ENCODE measurements at regions not wholly inside any gene's neighbourhood (a gene's known extent, or its start where the extent isn't known, plus 50 kb on each side); places are given as distances from the start of the nearest gene placed in this dataset.
A peak's percentile ranks its signal among the peaks of the same experiment; 100 is the strongest.

GRCh38 chrX:40184968-40185367 lies 87.2 kb upstream of the BCOR start:
- no peak for ATAC-seq
- Mint-ChIP-seq H3K9me3 (peaks cover 5 to 13% of the 10 kb centered on the region in 2 donors), H3K27me3 (no peaks in the 10 kb centered on the region), H3K27ac (no peak overlapping the region), H3K4me3 (no peak overlapping the region), H3K4me1 (peaks cover 18% of the 10 kb centered on the region)
- no peak for DNase-seq

GRCh38 chrX:40182615-40183014 lies 84.9 kb upstream of the BCOR start:
- H3K27ac Mint-ChIP-seq: no peak overlapping the region
- no peak overlapping the region for H3K4me3 Mint-ChIP-seq
- no peak for ATAC-seq
- DNase-seq: no peak
- H3K9me3 Mint-ChIP-seq: peaks cover 5 to 17% of the 10 kb centered on the region in 2 donors
- H3K27me3 Mint-ChIP-seq: no peaks in the 10 kb centered on the region
- H3K4me1 Mint-ChIP-seq: peaks cover 11% of the 10 kb centered on the region

- H3K4me1 Mint-ChIP-seq: peaks cover 14% of the 10 kb centered on the region
- ATAC-seq (no peak), DNase-seq (no peak)
- no peaks in the 10 kb centered on the region for H3K27me3 Mint-ChIP-seq
- no peak overlapping the region for H3K27ac Mint-ChIP-seq
- H3K9me3 Mint-ChIP-seq: peaks cover 5 to 17% of the 10 kb centered on the region in 2 donors
- no peak overlapping the region for H3K4me3 Mint-ChIP-seq
Measured at GRCh38 chrX:40182095-40182494, 84.3 kb upstream of the BCOR start.

GRCh38 chrX:40179283-40179682 lies 81.5 kb upstream of the BCOR start:
- Mint-ChIP-seq H3K9me3 (peaks cover 0 to 7% of the 10 kb centered on the region in 2 donors), H3K27me3 (no peaks in the 10 kb centered on the region), H3K4me1 (peaks cover 19% of the 10 kb centered on the region), H3K27ac (no peak overlapping the region), H3K4me3 (no peak overlapping the region)
- no peak for DNase-seq
- ATAC-seq: no peak

GRCh38 chrX:40177942-40178715 lies 80.4 kb upstream of the BCOR start:
- peaks cover 0 to 7% of the 10 kb centered on the region in 2 donors for H3K9me3 Mint-ChIP-seq
- H3K4me1 Mint-ChIP-seq: peaks cover 30% of the 10 kb centered on the region
- no peak for DNase-seq
- H3K27ac Mint-ChIP-seq: no peak overlapping the region
- no peaks in the 10 kb centered on the region for H3K27me3 Mint-ChIP-seq
- ATAC-seq: no peak
- peak overlapping the region; percentile 41 to 94 for H3K4me3 Mint-ChIP-seq

- peaks cover 33% of the 10 kb centered on the region for H3K4me1 Mint-ChIP-seq
- peaks cover 0 to 7% of the 10 kb centered on the region in 2 donors for H3K9me3 Mint-ChIP-seq
- no peak for ATAC-seq
- peak overlapping the region; percentile 89 to 94 for H3K4me3 Mint-ChIP-seq
- DNase-seq: no peak
- H3K27ac Mint-ChIP-seq: peak overlapping the region; percentile 95 to 100
- no peaks in the 10 kb centered on the region for H3K27me3 Mint-ChIP-seq
Measured at GRCh38 chrX:40177489-40177888, 79.7 kb upstream of the BCOR start.

GRCh38 chrX:40177117-40177430 lies 79.3 kb upstream of the BCOR start:
- DNase-seq: no peak
- Mint-ChIP-seq H3K4me3 (peak overlapping the region; percentile 89 to 94), H3K4me1 (peaks cover 33% of the 10 kb centered on the region), H3K27me3 (no peaks in the 10 kb centered on the region), H3K9me3 (peaks cover 0 to 7% of the 10 kb centered on the region in 2 donors), H3K27ac (peak overlapping the region; percentile 95 to 100)
- ATAC-seq: no peak

GRCh38 chrX:40176351-40177116 lies 78.8 kb upstream of the BCOR start:
- H3K4me3 Mint-ChIP-seq: peak overlapping the region; percentile 89 to 94
- ATAC-seq: peak; percentile 45
- H3K27ac Mint-ChIP-seq: peak overlapping the region; percentile 95 to 100
- H3K4me1 Mint-ChIP-seq: peaks cover 33% of the 10 kb centered on the region
- H3K9me3 Mint-ChIP-seq: peaks cover 0 to 7% of the 10 kb centered on the region in 2 donors
- no peaks in the 10 kb centered on the region for H3K27me3 Mint-ChIP-seq
- peak; percentile 79 to 82 for DNase-seq

- H3K4me3 Mint-ChIP-seq: peak overlapping the region; percentile 89 to 94
- DNase-seq: peak; percentile 82 to 86
- H3K27me3 Mint-ChIP-seq: no peaks in the 10 kb centered on the region
- ATAC-seq: peak; percentile 46
- H3K27ac Mint-ChIP-seq: peak overlapping the region; percentile 94 to 100
- peaks cover 39% of the 10 kb centered on the region for H3K4me1 Mint-ChIP-seq
- peaks cover 0 to 7% of the 10 kb centered on the region in 2 donors for H3K9me3 Mint-ChIP-seq
Measured at GRCh38 chrX:40175511-40176350, 78.0 kb upstream of the BCOR start.

GRCh38 chrX:40174854-40175510 lies 77.2 kb upstream of the BCOR start:
- peak overlapping the region; percentile 99 to 100 for H3K27ac Mint-ChIP-seq
- H3K4me1 Mint-ChIP-seq: peaks cover 41% of the 10 kb centered on the region
- peak; percentile 27 for ATAC-seq
- no peaks in the 10 kb centered on the region for H3K27me3 Mint-ChIP-seq
- peak overlapping the region; percentile 94 to 95 for H3K4me3 Mint-ChIP-seq
- H3K9me3 Mint-ChIP-seq: peaks cover 0 to 4% of the 10 kb centered on the region in 2 donors
- peak; percentile 70 to 75 for DNase-seq

GRCh38 chrX:40174001-40174853 lies 76.5 kb upstream of the BCOR start:
- Mint-ChIP-seq H3K27me3 (no peaks in the 10 kb centered on the region), H3K4me3 (peak overlapping the region; percentile 94 to 95), H3K27ac (peak overlapping the region; percentile 99 to 100), H3K4me1 (peaks cover 44% of the 10 kb centered on the region), H3K9me3 (no peaks in the 10 kb centered on the region)
- peak; percentile 69 to 82 for DNase-seq
- peak; percentile 34 for ATAC-seq

GRCh38 chrX:40173143-40174000 lies 75.6 kb upstream of the BCOR start:
- Mint-ChIP-seq H3K4me3 (peak overlapping the region; percentile 94 to 95), H3K27ac (peak overlapping the region; percentile 99 to 100), H3K9me3 (no peaks in the 10 kb centered on the region), H3K27me3 (no peaks in the 10 kb centered on the region), H3K4me1 (peaks cover 42% of the 10 kb centered on the region)
- ATAC-seq (no peak), DNase-seq (no peak)

- H3K4me3 Mint-ChIP-seq: peak overlapping the region; percentile 94 to 95
- H3K27ac Mint-ChIP-seq: peak overlapping the region; percentile 99
- no peaks in the 10 kb centered on the region for H3K27me3 Mint-ChIP-seq
- peaks cover 45% of the 10 kb centered on the region for H3K4me1 Mint-ChIP-seq
- H3K9me3 Mint-ChIP-seq: no peaks in the 10 kb centered on the region
- no peak for ATAC-seq
- DNase-seq: peak; percentile 37 to 50
Measured at GRCh38 chrX:40172401-40173142, 74.8 kb upstream of the BCOR start.
